CD4-positive, CD25-positive, alpha-beta regulatory T cell (primary cell): ENCODE measurements at regions not wholly inside any gene's neighbourhood (a gene's known extent, or its start where the extent isn't known, plus 50 kb on each side); places are given as distances from the start of the nearest gene placed in this dataset.

Experiments used
- ATAC-seq, 2 donors: fragments of 150-1000 bp; cut with Tn5 transposase; one replicate each; pipeline ENCODE4 v1.10.0; 2021; ENCODE audit warnings: low read depth in 2 of 2, moderate number of reproducible peaks in 2 of 2, moderate library complexity in 1 of 2
- DNase-seq, 3 donors: peaks; one replicate each; pipeline versions ENCODE4 v3.0.0 to v3.0.0-alpha.2; 2012 to 2022; ENCODE audit warnings: mixed read lengths in 1 of 3
- H3K27ac ChIP-seq: one replicate; pipeline ENCODE4 v1.7.0; 2013; ENCODE audit warnings: mild to moderate bottlenecking, low read length; ENCODE audit not compliant: insufficient read depth, poor library complexity, severe bottlenecking
- H3K27me3 ChIP-seq: one replicate; pipeline ENCODE4 v1.7.0; 2013; ENCODE audit warnings: low read length; ENCODE audit not compliant: control insufficient read depth, insufficient read depth
- H3K36me3 ChIP-seq: one replicate; pipeline ENCODE4 v1.7.0; 2013; ENCODE audit warnings: mild to moderate bottlenecking, low read length, moderate library complexity; ENCODE audit not compliant: control insufficient read depth, insufficient read depth
- H3K4me1 ChIP-seq: 2 replicates; pipeline ENCODE4 v1.7.0; 2013; ENCODE audit warnings: mild to moderate bottlenecking, low read length; ENCODE audit not compliant: insufficient read depth, control insufficient read depth, poor library complexity, severe bottlenecking
- H3K4me3 ChIP-seq: one replicate; pipeline ENCODE4 v1.7.0; 2013; ENCODE audit warnings: low read depth, mild to moderate bottlenecking, low read length, moderate library complexity
- H3K9me3 ChIP-seq, 2 experiments: 1 replicate in 1 of 2; 2 replicates in 1 of 2; pipeline ENCODE4 v1.7.0; 2013; ENCODE audit warnings: low read length in 2 of 2, mild to moderate bottlenecking in 1 of 2, moderate library complexity in 1 of 2; ENCODE audit not compliant: control insufficient read depth in 2 of 2
- H3K27ac Mint-ChIP-seq, 3 donors: one replicate each; pipeline ENCODE4 v1.8.0; 2020 to 2022; ENCODE audit warnings: mild to moderate bottlenecking in 3 of 3, mixed read lengths in 3 of 3, moderate library complexity in 2 of 3
- H3K27me3 Mint-ChIP-seq: one replicate; pipeline ENCODE4 v1.8.0; 2022; ENCODE audit warnings: mild to moderate bottlenecking, mixed read lengths
- H3K36me3 Mint-ChIP-seq: one replicate; pipeline ENCODE4 v1.8.0; 2020; ENCODE audit warnings: mixed read lengths
- H3K4me1 Mint-ChIP-seq, 4 donors: one replicate each; pipeline ENCODE4 v1.8.0; 2020 to 2022; ENCODE audit warnings: mixed read lengths in 4 of 4, mild to moderate bottlenecking in 1 of 4
- H3K4me3 Mint-ChIP-seq, 4 donors: one replicate each; pipeline ENCODE4 v1.8.0; 2020 to 2022; ENCODE audit warnings: mild to moderate bottlenecking in 4 of 4, mixed read lengths in 4 of 4, moderate library complexity in 3 of 4
- H3K9me3 Mint-ChIP-seq, 7 donors: one replicate each; pipeline ENCODE4 v1.8.0; 2020 to 2022; ENCODE audit warnings: mixed read lengths in 7 of 7, mild to moderate bottlenecking in 3 of 7, moderate library complexity in 2 of 7

- DNase-seq (no peak), ATAC-seq (no peak)
- Histone ChIP-seq H3K9me3 (no peaks in the 10 kb centered on the region), H3K4me3 (no peak overlapping the region), H3K36me3 (no peaks in the 10 kb centered on the region), H3K4me1 (no peaks in the 10 kb centered on the region), H3K27me3 (no peaks in the 10 kb centered on the region), H3K27ac (no peak overlapping the region)
- Mint-ChIP-seq H3K9me3 (peaks cover 0 to 2% (median 0%) of the 10 kb centered on the region in 7 donors), H3K36me3 (no peaks in the 10 kb centered on the region), H3K4me1 (no peaks in the 10 kb centered on the region), H3K27ac (no peak overlapping the region), H3K4me3 (no peak overlapping the region), H3K27me3 (no peaks in the 10 kb centered on the region)
Observed at GRCh38 chr1:14538335-14538734, 60.1 kb upstream of the KAZN start.

DNA sequence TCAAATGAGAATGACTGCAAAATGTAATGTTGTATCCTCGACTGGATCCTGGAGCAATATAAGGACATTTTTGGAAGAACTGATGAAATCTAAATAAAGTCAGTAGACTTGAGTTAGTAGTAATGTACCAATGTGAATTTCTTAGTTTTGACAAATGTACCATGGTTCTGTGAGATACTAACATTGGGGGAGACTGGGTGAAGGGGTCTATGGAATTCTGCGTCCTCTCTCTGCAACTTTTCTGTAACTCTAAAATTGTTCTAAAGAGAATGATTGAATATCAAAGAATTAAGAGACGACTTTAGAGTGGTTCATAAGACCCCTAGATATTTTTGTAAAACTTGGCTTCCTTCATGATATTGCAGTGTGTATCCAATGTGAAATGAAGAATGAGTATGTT, 59.2 kb upstream of the KAZN start:
- H3K4me1 Mint-ChIP-seq = no peaks in the 10 kb centered on the region
- no peaks in the 10 kb centered on the region for H3K9me3 ChIP-seq
- peaks cover 0 to 2% (median 0%) of the 10 kb centered on the region in 7 donors for H3K9me3 Mint-ChIP-seq
- H3K36me3 ChIP-seq = no peaks in the 10 kb centered on the region
- DNase-seq = no peak
- H3K27me3 ChIP-seq = no peaks in the 10 kb centered on the region
- no peak overlapping the region for H3K4me3 Mint-ChIP-seq
- no peaks in the 10 kb centered on the region for H3K27me3 Mint-ChIP-seq
- ATAC-seq = no peak
- H3K4me3 ChIP-seq = no peak overlapping the region
- no peak overlapping the region for H3K27ac ChIP-seq
- no peaks in the 10 kb centered on the region for H3K36me3 Mint-ChIP-seq
- H3K4me1 ChIP-seq = no peaks in the 10 kb centered on the region
- H3K27ac Mint-ChIP-seq = no peak overlapping the region

- H3K27me3 Mint-ChIP-seq = no peaks in the 10 kb centered on the region
- DNase-seq (no peak), ATAC-seq (no peak)
- peaks cover 0 to under 1% (median 0%) of the 10 kb centered on the region in 7 donors for H3K9me3 Mint-ChIP-seq
- H3K4me3 Mint-ChIP-seq = no peak overlapping the region
- no peak overlapping the region for H3K4me3 ChIP-seq
- H3K4me1 Mint-ChIP-seq = no peaks in the 10 kb centered on the region
- H3K9me3 ChIP-seq = no peaks in the 10 kb centered on the region
- H3K36me3 ChIP-seq = no peaks in the 10 kb centered on the region
- no peak overlapping the region for H3K27ac Mint-ChIP-seq
- no peaks in the 10 kb centered on the region for H3K27me3 ChIP-seq
- no peaks in the 10 kb centered on the region for H3K36me3 Mint-ChIP-seq
- no peaks in the 10 kb centered on the region for H3K4me1 ChIP-seq
- H3K27ac ChIP-seq = no peak overlapping the region
Observed at GRCh38 chr1:14539953-14540563, 58.4 kb upstream of the KAZN start.

- Mint-ChIP-seq H3K36me3 (no peaks in the 10 kb centered on the region), H3K27me3 (no peaks in the 10 kb centered on the region), H3K4me3 (no peak overlapping the region), H3K9me3 (no peaks in the 10 kb centered on the region), H3K27ac (no peak overlapping the region), H3K4me1 (no peaks in the 10 kb centered on the region)
- no peaks in the 10 kb centered on the region for H3K4me1 ChIP-seq
- H3K36me3 ChIP-seq = no peaks in the 10 kb centered on the region
- ATAC-seq = no peak
- DNase-seq = no peak
- no peak overlapping the region for H3K4me3 ChIP-seq
- no peaks in the 10 kb centered on the region for H3K9me3 ChIP-seq
- no peaks in the 10 kb centered on the region for H3K27me3 ChIP-seq
- no peak overlapping the region for H3K27ac ChIP-seq
Observed at GRCh38 chr1:14541348-14541747, 57.1 kb upstream of the KAZN start.

DNA sequence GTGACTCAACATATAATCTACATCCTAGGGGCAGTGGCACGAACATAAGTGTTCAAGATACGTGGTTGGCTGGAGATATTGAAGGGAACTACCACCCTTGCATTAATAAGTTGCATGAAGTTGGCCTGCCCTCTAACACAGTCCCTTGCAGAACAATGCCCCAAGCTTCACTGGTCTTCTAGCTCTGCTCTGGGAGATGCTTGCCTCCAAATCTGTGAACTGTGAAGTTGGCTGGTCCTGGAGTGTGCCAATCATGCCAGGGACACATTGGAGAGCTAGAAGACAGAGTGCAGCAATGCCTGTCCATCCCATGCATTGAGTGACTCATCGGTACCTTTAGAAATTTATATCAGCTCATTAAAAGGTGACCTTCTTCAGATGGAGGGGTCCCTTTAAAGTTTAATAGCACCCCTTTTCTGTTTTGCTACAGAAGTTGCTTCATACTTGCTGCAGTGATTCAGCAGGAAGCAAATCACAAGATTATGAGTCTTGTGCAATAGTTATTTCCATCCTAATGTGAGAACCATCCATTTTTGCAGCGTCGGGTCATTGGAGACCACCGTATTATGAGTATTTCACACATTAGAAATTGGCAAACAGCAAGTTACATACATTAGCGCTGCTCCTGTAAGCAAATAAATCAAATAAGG, 55.2 kb upstream of the KAZN start:
- no peak overlapping the region for H3K4me3 ChIP-seq
- no peaks in the 10 kb centered on the region for H3K9me3 ChIP-seq
- no peaks in the 10 kb centered on the region for H3K36me3 ChIP-seq
- no peak overlapping the region for H3K4me3 Mint-ChIP-seq
- no peaks in the 10 kb centered on the region for H3K27me3 Mint-ChIP-seq
- ATAC-seq (no peak), DNase-seq (no peak)
- H3K4me1 Mint-ChIP-seq = no peaks in the 10 kb centered on the region
- no peaks in the 10 kb centered on the region for H3K27me3 ChIP-seq
- H3K27ac Mint-ChIP-seq = no peak overlapping the region
- H3K4me1 ChIP-seq = no peaks in the 10 kb centered on the region
- H3K27ac ChIP-seq = no peak overlapping the region
- H3K9me3 Mint-ChIP-seq = no peaks in the 10 kb centered on the region
- H3K36me3 Mint-ChIP-seq = no peaks in the 10 kb centered on the region

GRCh38 chr1:14544319-14544718, 54.2 kb upstream of the KAZN start:
- Mint-ChIP-seq H3K4me3 (no peak overlapping the region), H3K4me1 (no peaks in the 10 kb centered on the region)

GRCh38 chr1:14545422-14546025, 53.0 kb upstream of the KAZN start:
- H3K36me3 Mint-ChIP-seq = no peaks in the 10 kb centered on the region
- peaks cover 0 to 3% (median 0%) of the 10 kb centered on the region in 7 donors for H3K9me3 Mint-ChIP-seq
- no peak overlapping the region for H3K4me3 ChIP-seq
- no peaks in the 10 kb centered on the region for H3K9me3 ChIP-seq
- no peaks in the 10 kb centered on the region for H3K27me3 Mint-ChIP-seq
- H3K27me3 ChIP-seq = no peaks in the 10 kb centered on the region
- no peak overlapping the region for H3K27ac ChIP-seq
- ATAC-seq (no peak), DNase-seq (no peak)
- H3K4me3 Mint-ChIP-seq = no peak overlapping the region
- no peaks in the 10 kb centered on the region for H3K4me1 Mint-ChIP-seq
- no peaks in the 10 kb centered on the region for H3K36me3 ChIP-seq
- H3K4me1 ChIP-seq = no peaks in the 10 kb centered on the region
- no peak overlapping the region for H3K27ac Mint-ChIP-seq

More at GRCh38 chr1:14544319-14544718, 54.2 kb upstream of the KAZN start:
- H3K9me3 ChIP-seq = no peaks in the 10 kb centered on the region
- Mint-ChIP-seq H3K27ac (no peak overlapping the region), H3K36me3 (no peaks in the 10 kb centered on the region), H3K9me3 (no peaks in the 10 kb centered on the region), H3K27me3 (no peaks in the 10 kb centered on the region)
- H3K27ac ChIP-seq = no peak overlapping the region
- no peaks in the 10 kb centered on the region for H3K36me3 ChIP-seq
- no peak overlapping the region for H3K4me3 ChIP-seq
- no peak for ATAC-seq
- no peaks in the 10 kb centered on the region for H3K27me3 ChIP-seq
- no peak for DNase-seq
- no peaks in the 10 kb centered on the region for H3K4me1 ChIP-seq

DNA sequence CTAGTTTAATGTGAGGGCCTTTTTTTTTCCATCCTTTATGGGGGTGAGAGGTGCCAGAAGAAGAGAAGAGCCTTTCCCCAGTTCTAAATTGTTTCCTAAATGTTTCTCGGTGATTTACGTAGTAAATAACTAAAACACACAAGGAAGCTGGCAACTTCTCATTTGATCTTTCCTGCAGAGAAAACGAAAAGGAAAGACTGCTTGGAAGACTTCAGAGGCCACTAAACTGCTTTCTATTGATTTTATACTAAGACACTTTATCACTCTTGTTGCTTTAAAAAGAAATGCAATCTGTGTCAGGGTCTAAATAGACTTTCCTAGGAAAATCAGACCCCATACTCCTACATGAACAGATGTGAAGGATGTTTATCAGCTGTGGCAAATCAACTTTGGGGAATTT, 52.1 kb upstream of the KAZN start:
- Mint-ChIP-seq H3K9me3 (peaks cover 0 to 3% (median 0%) of the 10 kb centered on the region in 7 donors), H3K4me3 (no peak overlapping the region), H3K36me3 (no peaks in the 10 kb centered on the region), H3K27me3 (no peaks in the 10 kb centered on the region), H3K4me1 (no peaks in the 10 kb centered on the region), H3K27ac (no peak overlapping the region)
- H3K4me3 ChIP-seq = no peak overlapping the region
- DNase-seq (no peak), ATAC-seq (no peak)
- no peaks in the 10 kb centered on the region for H3K4me1 ChIP-seq
- H3K36me3 ChIP-seq = no peaks in the 10 kb centered on the region
- H3K9me3 ChIP-seq = no peaks in the 10 kb centered on the region
- no peaks in the 10 kb centered on the region for H3K27me3 ChIP-seq
- H3K27ac ChIP-seq = no peak overlapping the region
